GM06990 (cell line): ENCODE measurements at regions not wholly inside any gene's neighbourhood (a gene's known extent, or its start where the extent isn't known, plus 50 kb on each side); places are given as distances from the start of the nearest gene placed in this dataset.

Source experiments
- DNase-seq: peaks from one replicate; pipeline ENCODE4 v3.0.0-alpha.2; 2011; ENCODE audit not compliant: insufficient read length; ENCODE audit errors: extremely low read depth
- H3K27me3 ChIP-seq: replicated peaks from 2 replicates; pipeline ENCODE4 v1.6.0; 2011; ENCODE audit warnings: low read length; ENCODE audit not compliant: control insufficient read depth, insufficient read depth
- H3K36me3 ChIP-seq: 2 replicates; pipeline ENCODE4 v1.5.1; 2011; ENCODE audit warnings: low read length; ENCODE audit not compliant: control insufficient read depth, insufficient read depth
- H3K4me3 ChIP-seq: replicated peaks from 2 replicates; pipeline ENCODE4 v1.5.1; 2011; ENCODE audit warnings: low read depth, mild to moderate bottlenecking, control low read depth, low read length
- TF ChIP-seq, protein P1 (sequence below): IDR thresholded peaks from 2 replicates; pipeline ENCODE4 v1.5.1; 2011; ENCODE audit warnings: low read length, control low read depth, mild to moderate bottlenecking, inconsistent platforms; ENCODE audit not compliant: insufficient read depth, poor library complexity, severe bottlenecking

DNA sequence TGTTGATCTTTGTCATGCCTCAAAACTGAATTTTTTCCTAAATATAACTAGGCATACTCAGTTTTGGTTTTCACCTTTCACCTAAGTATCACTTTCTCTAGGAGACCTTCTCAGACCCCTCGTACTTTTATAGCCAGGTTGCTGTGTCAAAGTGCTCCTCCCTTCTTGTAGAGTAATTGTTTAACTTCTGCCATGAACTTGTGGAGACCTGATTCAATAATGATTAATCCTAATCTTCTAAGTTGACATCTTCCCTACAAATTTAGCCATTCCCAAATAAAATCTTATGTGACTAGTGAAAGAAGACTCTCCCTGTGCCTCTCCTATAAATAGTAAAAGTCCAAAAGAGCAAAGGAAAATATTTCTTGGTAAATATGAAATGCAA is 159.8 kb downstream of the SPATA31D1 start:
- no peak for DNase-seq
- TF ChIP-seq, protein P1, sequence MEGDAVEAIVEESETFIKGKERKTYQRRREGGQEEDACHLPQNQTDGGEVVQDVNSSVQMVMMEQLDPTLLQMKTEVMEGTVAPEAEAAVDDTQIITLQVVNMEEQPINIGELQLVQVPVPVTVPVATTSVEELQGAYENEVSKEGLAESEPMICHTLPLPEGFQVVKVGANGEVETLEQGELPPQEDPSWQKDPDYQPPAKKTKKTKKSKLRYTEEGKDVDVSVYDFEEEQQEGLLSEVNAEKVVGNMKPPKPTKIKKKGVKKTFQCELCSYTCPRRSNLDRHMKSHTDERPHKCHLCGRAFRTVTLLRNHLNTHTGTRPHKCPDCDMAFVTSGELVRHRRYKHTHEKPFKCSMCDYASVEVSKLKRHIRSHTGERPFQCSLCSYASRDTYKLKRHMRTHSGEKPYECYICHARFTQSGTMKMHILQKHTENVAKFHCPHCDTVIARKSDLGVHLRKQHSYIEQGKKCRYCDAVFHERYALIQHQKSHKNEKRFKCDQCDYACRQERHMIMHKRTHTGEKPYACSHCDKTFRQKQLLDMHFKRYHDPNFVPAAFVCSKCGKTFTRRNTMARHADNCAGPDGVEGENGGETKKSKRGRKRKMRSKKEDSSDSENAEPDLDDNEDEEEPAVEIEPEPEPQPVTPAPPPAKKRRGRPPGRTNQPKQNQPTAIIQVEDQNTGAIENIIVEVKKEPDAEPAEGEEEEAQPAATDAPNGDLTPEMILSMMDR = no peak
- no peaks in the 10 kb centered on the region for H3K27me3 ChIP-seq
- no peak overlapping the region for H3K4me3 ChIP-seq
- H3K36me3 ChIP-seq = no peaks in the 10 kb centered on the region

DNA sequence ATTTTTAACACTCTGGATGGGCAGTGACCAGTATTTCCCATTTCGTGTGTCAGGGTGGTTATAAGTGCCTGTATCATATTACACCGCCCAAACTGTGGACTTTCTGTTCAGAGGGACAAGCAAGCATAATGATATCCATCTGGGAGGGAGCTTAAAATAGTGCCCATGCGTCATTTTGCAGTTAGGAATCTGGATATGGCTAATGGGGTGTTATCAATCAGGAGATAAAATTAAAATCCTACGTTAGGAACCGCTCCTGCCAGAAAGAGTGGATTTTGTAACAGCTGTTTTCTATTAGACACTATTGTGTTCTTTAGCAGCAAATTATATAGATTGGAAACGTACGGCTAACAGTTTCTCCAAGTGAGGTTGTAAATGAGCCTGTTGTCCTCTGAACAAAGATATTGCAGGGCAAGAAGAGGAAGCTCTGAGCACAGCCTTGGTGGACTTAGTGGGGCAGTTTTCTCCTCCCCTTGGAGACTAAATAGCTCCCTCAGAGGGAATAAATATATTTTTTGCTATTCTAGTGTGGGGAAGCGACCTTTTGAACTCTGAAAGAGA is 160.4 kb downstream of the SPATA31D1 start:
- no peaks in the 10 kb centered on the region for H3K36me3 ChIP-seq
- DNase-seq = no peak
- H3K27me3 ChIP-seq = no peaks in the 10 kb centered on the region
- TF ChIP-seq, protein P1 = no peak
- no peak overlapping the region for H3K4me3 ChIP-seq

DNA sequence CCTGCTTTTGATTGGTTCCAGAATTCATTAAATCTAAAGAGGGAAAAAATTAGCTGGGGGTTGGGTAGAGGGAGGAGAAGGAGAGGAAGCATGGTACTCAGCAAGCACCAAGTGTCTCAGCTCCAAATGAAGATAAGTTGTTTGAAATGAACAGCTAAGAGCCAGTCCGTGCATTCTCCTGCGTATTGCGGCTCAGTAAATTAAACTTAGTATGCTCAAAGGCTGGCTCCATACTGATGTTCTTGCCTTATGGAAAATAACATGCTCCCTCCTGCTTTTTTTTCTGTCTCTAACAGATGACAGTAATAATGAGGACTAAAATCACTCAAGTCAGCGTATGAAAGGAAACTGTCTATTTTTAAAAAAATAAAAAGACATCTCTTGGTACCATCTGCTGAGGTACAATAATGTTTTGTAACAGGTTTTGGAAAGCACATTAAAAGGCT is 161.0 kb downstream of the SPATA31D1 start:
- DNase-seq = no peak
- TF ChIP-seq, protein P1 = no peak
- Histone ChIP-seq H3K4me3 (no peak overlapping the region), H3K27me3 (no peaks in the 10 kb centered on the region), H3K36me3 (no peaks in the 10 kb centered on the region)

DNA sequence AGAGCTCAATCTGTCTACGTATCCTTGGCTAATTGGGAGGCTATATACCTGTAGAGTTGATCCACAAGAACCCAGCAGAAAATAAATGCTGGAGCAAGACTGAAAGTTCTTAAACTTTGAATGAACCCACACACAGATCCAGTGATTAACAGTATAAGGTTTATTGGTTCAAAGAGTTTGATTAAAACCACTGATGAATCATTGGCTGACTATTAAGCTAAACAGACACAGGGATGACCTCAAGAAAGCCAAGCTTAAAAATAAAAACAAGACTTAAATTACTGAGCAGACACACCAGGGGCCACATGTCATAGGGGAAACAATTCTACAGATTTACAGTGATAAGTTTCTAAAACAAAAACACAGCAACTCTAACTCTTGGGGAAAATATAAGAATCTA is 163.6 kb downstream of the SPATA31D1 start:
- TF ChIP-seq, protein P1 = no peak
- DNase-seq = no peak

DNA sequence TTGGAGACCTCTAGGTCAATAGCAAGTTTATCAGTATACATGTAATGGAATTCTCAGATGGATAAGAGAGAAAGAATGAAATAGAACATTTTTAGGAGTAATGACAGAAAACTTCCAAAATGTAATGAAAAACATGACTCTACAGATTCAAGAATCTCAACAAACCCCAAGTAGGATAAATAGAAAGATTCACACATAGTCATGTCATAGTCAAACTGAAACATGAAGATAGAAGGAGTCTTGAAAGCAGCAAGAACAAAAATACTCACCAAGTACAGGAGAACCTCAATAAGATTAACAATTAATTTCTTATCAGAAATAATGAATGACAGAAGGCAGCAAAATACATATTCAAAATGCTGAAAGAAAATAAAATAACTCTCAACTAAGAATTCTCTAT is 164.5 kb downstream of the SPATA31D1 start:
- TF ChIP-seq, protein P1 = no peak
- no peaks in the 10 kb centered on the region for H3K27me3 ChIP-seq
- H3K4me3 ChIP-seq = no peak overlapping the region
- no peaks in the 10 kb centered on the region for H3K36me3 ChIP-seq
- DNase-seq = no peak

More for the DNA sequence above, 163.6 kb downstream of the SPATA31D1 start:
- H3K4me3 ChIP-seq = no peak overlapping the region
- no peaks in the 10 kb centered on the region for H3K27me3 ChIP-seq
- no peaks in the 10 kb centered on the region for H3K36me3 ChIP-seq

DNA sequence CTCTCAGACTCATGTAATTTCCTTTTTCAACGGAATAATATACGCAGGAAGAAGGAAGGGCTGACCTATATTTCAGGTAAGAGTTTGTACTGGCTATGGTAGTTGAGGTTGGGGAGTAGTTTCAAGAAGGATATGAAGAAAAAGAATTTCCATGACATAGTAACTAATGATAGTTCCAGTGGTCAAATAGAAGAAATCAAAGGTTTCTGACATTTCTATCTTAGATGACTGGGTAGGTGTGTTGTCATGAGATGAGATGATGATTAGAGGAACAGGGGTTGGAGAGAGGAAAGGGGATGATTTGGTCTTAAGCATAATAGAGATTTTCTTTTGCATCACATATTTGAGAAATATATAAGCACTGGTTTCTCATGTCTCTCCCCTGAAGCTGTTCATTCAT is 166.0 kb downstream of the SPATA31D1 start:
- Histone ChIP-seq H3K27me3 (no peaks in the 10 kb centered on the region), H3K36me3 (no peaks in the 10 kb centered on the region), H3K4me3 (no peak overlapping the region)
- TF ChIP-seq, protein P1 = no peak
- no peak for DNase-seq
